Right lung (tissue), 2 donors: ENCODE measurements at regions not wholly inside any gene's neighbourhood (a gene's known extent, or its start where the extent isn't known, plus 50 kb on each side); places are given as distances from the start of the nearest gene placed in this dataset.
A peak's percentile ranks its signal among the peaks of the same experiment; 100 is the strongest.
"Not testable (repeated sequence)": the region's sequence is repeated elsewhere in the genome, so short reads cannot be mapped to it uniquely, and the experiment has no call there.

ENCODE experiments used
- DNase-seq, 2 donors: peaks; one replicate each; pipeline ENCODE4 v3.0.0-alpha.2; 2013

DNA sequence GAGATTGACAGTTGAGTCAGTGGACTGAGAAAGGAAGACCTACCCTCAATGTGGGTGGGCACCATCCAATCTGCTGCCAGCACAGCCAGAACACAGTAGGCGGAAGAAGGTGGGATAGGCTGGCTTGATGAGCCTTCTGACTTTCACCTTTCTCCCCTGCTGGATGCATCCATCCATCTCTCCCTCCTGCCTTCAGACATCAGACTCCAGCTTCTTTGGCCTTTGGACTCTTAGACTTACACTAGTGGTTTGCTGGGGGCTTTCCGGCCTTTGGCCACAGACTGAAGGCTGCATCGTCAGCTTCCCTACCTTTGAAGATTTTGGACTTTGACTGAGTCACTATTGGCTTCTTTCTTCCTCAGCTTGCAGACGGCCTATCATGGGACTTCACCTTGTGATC lies 456.5 kb upstream of the MIS18BP1 start:
- DNase-seq = no peak

DNA sequence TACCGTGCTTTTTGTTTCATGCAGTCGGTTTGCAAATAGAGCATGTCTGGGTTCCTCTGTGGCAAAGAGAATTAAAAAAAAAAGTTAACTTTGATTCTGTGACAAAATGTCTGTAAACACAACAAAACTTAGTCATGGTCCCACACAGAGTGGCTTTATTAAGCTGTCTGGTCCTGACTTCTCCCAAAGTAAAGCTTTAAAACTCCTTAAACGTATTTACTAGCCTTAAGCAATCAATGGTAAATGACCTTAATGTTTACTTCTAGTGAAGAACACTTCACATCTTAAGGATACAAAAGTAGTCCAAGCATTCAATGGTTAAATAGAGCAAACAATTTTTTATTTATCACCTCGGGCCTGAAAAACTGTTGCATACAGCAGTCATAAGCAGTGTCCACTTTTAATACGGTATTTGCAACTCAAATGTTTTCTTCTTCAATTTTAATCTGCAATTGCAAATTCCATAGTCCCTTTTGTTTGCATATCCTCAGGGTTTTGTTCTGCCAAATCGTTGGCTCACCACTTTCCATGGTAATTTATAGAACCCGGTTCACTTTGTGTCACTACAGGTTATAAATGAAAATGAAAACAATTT lies 453.0 kb upstream of the MIS18BP1 start:
- DNase-seq = no peak

DNA sequence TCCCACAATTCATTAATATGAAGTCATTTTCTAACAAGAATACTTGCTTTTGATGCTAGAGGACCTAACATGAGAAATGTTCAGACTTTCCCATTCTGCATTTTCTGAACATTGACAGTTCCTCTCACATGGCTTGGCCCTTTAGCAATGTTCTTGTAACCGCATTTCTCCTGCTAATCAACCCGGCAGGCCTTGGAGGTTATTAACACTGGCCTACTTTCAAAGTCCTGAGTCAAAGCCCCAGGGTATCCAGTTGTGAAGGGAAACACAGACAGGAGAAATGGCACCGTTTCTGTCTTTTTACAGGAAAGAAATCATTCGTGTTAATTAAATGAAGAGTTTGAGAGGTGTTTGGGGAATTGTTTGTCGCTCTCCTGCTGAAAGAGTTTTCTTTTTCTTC lies 446.5 kb upstream of the MIS18BP1 start:
- DNase-seq = no peak

DNA sequence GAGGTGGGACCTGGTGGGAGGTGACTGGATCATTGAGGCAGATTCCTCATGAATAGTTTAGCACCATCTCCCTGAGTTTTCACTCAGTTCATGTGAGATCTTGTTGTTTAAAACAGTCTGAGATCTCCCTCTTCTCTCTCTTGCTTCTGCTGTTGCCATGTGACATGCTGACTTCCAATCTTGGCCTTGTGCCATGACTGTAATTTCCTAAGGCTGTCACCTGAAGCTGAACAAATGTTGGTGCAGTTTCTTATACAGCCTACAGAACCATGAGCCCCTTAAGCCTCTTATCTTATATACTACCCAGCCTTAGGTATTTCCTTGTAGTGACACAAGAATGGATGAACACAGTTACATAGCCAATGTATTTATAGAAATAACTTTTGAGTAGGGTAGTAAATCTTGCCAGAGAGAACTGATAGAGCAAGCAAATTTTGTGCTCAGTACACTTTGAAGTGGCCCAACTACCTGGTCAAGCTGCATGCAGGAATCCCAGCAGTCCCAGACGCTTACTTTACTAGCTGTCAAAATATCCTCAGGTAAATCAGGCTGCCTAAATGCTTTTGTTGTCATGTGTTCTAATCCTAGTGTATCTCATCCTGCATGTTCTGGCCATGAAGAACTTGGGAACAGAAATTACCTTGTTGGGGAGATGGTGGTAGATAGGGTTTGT lies 445.6 kb upstream of the MIS18BP1 start:
- DNase-seq = peak; percentile 11 to 19

DNA sequence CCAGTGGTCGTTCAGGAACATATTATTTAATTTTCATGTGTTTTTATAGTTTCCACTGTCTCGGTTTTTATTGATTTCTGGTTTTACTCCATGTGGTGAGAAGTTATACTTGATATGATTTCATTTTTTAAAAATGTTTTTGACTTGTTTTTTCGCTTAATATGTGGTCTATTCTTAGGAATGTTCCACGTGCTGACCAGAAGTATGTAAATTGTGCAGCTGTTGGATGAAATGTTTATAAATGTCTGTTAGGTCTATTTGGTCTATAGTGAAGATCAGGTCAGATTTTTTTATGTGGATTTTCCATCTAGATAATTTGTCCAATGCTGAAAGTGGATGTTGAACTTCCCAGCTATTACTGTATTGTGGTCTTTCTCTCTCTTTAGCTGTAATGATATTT lies 433.8 kb upstream of the MIS18BP1 start:
- no peak for DNase-seq

DNA sequence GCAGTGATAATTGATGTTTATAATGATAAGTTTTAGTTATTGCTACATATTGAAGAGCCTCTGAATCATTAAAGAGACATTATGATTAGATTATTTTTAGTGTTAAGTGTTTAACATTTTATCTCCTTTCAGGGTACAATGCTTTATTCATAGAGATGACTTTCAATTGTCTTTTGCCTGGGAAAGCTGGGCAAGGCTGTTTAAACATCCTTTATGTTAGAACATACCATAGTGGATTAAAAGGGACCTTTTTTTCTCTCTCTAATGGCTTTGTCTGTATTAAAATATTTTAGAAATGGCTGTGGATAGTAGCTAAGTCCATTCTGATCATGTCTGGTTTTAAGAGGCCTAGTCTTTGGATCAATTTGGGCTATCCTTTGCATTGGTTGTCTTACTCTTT lies 427.5 kb upstream of the MIS18BP1 start:
- DNase-seq = no peak

DNA sequence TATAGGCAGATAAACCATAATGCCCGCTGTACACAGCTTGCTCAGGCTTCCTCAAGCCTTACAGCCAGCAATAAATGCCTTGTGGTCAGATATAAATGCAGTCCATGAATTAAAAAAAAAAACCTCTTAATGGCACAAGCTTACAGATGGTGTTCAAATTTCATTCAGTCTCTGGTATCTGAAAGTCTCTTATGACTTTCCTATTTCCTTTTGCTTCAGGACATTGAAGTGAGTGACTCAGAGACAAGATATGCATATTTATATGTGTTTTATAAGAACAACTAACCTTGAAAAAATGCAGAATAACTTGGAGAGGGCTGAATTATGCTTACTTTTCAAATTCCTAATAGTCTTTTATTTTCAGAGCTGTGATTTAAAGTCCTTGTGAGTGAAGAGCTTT lies 426.9 kb upstream of the MIS18BP1 start:
- no peak for DNase-seq

DNA sequence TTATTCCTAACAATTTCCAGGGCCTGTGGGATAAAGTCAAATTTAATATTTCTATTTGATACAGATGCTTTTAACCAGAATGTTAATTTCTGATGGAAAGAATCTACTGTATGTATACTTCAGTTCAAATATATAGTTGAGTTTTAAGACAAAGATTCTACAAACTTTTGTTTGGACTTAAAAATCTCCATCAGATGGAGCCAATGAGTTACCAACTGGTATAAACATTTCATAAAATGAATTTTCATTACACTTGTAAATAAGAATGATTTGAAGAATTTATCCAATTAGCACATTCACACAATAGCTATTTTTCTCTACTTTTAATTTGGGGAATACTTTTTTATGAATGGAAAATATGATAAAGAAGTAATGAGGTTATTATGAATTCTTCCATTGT lies 425.2 kb upstream of the MIS18BP1 start:
- DNase-seq = no peak

DNA sequence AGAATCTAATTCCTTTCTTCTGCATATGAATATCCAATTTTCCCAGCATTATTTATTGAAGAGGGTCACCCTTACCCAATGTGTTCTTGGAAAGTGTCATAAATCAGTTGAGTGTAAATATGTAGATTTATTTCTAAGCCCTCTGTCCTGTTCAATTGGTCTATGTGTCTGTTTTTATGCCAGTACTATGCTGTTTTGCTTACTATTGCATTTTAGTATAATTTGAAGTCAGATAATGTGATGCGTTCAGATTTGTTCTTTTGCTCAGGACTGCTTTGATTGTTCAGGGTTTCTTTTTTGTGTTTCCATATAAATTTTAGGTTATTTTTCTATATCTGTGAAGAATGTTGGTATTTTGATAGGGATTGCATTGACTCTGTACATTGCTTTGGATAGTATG lies 420.4 kb upstream of the MIS18BP1 start:
- no peak for DNase-seq

DNA sequence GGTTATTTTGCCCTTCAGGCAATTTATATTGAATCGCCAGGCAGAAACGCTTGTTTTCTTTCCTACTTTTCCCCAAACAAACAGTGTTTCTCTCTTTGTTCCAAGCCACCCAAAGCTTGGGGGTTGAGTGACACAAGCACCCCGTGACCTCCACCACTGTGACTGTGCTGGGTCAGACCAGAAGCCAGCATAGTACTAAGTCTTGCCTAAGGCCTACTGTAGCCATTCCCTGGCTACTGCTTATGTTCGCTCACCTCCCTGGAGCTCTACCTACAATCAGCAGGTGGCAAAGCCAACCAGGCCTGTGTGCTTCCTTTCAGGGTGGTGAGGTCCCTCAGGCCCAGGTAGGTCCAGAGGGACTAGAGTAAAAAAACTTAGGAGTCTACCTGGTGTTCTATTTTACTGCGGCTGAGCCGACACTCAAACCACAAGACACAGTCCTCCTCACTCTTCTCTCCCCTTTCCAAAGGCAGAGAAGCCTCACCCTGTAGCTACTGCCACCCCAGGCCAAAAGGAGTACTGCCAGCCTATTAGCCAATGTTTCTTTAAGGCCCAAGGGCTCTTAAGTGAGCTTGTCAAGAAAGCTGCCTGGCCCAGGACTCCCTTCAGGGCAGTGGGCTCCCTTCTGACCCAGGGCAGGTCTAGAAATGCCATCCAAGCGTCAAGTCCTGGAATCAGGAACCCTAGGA lies 411.8 kb upstream of the MIS18BP1 start:
- no peak for DNase-seq

DNA sequence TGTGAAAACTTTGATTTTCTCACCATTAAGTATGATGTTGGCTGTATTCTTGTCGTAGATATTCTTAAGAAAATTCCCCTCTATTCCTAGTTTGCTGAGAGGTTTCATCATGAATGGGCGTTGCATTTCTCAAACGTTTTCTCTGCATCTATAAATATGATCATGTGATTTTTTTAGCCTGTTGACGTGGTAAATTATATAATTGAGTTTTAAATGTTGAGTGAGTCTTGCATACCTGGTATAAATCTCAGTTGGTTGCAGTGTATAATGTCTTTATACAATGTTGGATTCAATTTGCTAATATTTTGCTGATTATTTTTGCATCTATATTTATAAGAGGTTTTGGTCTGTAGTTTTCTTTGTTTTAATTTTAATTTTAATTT lies 405.9 kb upstream of the MIS18BP1 start:
- no peak for DNase-seq

DNA sequence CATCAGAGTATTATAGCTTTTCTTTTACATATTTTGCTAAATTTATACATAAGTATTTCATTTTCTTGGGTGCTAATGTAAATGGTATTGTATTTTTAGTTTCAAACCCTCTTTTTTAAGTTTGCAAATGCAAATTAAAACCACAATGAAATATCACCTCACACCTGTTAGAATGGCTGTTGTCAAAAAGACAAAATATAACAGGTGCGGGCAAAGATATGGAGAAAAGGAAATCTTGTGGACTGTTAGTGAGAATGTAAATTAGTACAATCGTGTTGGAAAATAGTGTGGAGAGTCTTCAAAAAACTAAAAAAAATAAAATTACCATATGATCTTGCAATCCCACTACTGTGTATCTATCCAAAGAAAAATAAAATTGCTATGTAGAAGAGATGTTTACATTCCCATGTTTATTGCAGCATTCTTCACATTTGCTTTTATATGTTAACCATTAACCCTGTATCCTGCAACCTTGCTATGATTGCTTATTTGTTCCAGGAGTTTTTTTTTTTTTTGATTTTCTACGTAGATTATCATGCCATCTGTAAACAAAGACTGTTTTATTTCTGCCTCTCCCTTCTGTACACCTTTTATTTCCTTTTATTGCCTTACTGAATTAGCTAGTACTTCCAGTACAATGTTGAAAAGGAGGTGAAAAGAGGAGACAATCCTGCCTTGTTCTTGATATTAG lies 405.4 kb upstream of the MIS18BP1 start:
- no peak for DNase-seq

DNA sequence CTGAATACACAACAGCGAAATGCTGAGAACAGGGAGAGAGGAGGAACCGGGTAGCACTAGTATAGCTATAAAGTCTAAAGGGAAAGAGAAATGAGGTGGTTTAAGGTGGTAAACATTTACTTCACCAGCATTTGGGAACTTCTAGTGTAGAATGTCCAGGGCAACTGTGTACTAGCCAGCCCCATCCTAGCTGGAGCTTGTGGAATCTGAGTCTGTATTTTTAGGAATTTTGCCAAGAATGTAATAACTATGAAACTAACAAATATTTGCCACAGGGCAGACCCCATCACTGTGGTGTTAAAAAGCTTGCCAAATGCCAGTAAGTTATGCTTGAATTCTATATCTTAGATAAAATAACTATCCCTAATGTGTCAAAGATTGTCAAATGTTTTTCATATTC lies 398.9 kb upstream of the MIS18BP1 start:
- no peak for DNase-seq

DNA sequence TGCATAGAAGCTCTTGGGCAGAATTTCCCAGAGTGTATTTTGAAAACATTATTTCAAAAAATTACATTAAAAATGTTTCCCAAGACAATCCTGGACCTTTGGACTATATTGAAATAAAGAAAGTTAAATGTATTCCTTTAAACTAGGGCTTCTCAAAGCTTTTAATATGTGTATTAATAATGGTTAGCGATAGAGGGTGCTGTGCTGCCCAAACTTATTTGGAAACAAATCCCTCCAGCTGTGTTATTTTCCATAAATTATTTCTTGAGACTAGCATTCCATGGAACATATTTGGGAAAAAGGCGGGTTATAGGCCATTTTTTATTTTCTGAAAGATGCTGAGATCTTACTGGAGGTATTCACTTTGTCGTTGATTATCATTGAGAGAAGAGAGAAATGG lies 397.8 kb upstream of the MIS18BP1 start:
- DNase-seq = no peak

DNA sequence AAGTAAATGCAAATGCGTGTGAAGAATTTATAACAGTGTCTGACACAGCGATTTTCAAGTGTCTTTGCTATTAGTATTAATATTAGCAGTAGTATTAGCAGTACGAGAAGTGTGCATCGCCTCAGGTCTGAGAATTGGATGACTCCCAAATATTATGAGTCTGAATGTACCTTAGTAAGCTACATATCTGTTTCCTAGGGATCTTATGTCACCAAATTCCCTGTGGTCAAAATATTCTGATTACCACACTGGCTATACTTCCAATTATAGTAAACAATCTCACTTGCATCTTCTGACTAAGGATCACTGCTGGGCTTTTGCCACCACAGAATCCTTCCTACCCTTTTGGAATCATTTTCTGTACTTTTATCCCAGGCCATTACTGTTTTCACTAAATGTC lies 396.0 kb upstream of the MIS18BP1 start:
- no peak for DNase-seq

DNA sequence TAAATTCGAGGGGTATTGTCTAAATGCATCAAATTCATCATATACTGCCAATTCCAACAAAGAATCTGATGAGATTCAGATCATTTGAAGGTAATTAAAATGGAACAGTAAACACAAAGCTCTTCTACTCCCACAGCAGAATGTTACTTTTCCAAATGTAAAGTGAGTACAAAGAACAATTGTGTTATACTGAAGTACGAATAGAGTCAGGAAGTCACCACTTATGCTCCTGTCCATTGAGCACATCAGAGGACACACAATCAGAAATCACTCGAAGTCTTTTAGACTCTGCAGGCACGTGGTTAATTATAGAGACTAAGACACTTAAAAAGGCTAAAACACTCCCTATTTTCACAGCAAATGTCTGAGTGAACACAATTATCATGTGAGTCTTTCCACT lies 388.5 kb upstream of the MIS18BP1 start:
- no peak for DNase-seq

DNA sequence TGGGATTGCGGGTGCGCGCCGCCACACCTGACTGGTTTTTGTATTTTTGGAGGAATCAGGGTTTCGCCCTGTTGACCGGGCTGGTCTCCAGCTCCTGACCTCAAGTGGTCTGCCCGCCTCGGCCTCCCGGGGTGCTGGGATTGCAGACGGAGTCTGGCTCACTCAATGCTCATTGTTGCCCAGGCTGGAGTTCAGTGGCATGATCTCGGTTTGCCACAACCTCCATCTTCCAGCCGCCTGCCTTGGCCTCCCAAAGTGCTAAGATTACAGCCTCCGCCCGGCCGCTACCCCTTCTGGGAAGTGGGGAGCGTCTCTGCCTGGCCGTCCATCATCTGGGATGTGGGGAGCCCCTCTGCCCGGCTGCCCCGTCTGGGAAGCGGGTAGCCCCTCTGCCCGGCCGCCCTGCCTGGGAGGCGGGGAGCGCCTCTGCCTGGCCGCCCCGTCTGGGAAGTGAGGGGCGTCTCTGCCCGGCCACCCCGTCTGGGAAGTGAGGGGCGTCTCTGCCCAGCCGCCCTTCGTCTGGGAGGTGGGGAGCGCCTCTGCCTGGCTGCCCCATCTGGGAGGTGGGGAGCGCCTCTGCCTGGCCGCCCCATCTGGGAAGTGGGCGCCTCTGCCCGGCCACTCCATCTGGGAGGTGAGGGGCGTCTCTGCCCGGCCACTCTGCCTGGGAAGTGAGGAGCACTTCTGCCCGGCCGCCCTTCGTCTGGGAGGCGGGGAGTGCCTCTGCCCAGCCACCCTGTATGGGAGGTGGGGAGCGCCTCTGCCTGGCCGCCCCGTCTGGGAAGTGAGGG lies 381.8 kb upstream of the MIS18BP1 start:
- DNase-seq = not testable (repeated sequence)

DNA sequence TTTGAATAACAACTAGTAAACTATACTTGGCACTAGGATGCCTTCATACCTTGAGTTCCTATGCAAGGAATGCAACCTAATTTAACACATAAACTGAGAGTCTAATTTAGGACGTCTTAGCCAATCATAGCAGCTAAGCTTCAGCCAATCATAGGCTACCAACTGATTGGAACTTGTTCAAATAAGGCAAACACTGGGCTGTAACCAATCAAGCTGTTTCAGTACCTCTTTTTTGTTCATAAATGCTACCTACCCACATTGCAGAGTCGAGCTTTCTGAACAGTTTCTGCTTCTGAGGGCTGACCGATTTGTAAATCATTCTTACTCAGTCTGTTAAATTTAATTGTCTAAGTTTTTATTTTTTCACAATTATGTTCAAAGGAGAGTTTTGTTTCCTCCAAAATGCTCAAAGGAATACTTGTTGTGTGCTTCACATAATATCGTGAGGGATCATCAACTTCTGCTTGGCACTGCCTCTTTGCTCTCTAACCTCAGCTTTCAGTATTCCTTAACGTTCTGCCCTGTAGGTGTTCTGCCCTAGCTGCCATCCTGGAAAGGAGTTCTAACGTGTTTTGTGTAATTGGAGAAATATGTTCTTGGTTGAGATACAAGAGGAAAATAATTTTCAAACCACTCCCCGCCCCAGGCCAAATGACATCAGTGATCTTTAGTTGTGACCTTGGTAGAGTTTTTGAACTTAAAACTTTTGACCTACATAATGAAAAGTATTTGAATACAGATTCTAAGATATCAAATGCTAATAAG lies 380.4 kb upstream of the MIS18BP1 start:
- no peak for DNase-seq

DNA sequence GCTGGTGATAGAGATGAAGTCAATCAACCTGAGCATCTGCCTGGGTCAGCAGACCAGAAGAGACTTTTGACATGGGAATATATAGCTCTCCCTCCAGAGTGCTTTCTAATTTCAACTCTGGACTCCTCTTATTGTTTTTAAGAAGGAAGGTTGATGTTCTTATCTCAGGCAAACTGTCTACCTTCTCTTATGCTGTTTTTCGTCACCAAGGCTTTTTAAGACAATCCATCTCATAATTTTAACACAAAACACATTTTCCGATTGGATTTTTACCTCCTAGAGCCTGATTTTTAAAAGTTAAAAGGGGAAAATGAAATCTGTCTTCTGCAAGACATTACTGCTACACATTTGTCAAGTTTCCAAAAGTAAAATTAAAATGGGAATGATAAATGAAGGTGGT lies 368.7 kb upstream of the MIS18BP1 start:
- no peak for DNase-seq

DNA sequence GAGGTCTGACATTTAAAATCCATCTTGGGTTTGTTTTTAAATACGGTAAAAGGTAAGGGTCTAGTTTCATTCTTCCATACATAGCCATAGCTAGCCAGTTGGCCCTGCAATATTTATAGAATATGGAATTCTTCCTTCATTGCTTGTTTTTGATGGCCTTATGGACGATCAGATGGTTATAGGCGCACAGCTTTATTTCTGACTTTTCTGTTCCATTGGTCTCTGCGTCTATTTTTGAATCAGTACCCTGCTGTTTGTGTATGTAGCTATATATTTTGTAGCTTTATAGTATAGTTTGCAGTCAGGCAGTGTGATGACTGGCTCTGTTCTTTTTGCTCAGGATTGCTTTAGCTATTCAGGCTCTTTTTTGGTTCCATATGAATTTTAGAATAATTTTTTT lies 366.8 kb upstream of the MIS18BP1 start:
- no peak for DNase-seq

DNA sequence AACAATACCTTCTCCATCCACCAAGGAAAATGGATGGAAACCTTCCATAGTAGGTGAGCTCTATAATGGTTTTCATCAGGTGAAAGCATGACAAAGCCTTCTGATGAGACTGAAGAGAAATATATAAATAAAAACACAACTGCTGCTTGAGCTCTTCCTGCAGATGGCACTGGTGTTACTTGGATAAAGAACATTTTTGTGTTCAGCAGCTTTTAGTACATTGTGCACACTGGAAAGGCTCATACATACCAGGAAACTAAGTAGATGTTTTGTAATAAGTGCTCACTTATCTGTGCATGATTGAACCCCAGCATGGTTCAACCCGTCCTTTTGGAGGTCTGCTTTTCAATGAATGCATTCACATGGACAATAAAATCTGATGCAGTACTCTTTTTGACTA lies 357.3 kb upstream of the MIS18BP1 start:
- DNase-seq = peak in 1 of 2 donors; percentile 0
